Heart left ventricle (tissue), 13 donors: ENCODE measurements at regions not wholly inside any gene's neighbourhood (a gene's known extent, or its start where the extent isn't known, plus 50 kb on each side); places are given as distances from the start of the nearest gene placed in this dataset.

Experiments
- CTCF ChIP-seq, 12 donors: fragments of 200-600 bp; sonication (generic) in 4 of 12; IDR thresholded peaks; one replicate each; pipeline versions ENCODE4 v1.5.0 to v1.8.0; 2018 to 2022; ENCODE audit warnings: antibody characterized with exemption in 12 of 12, mild to moderate bottlenecking in 5 of 12
- POLR2A ChIP-seq, 2 donors: fragments of 450-650 bp; IDR thresholded peaks; one replicate each; pipeline ENCODE4 v1.6.1; 2017; ENCODE audit warnings: antibody characterized with exemption in 2 of 2, mild to moderate bottlenecking in 2 of 2, moderate library complexity in 2 of 2
- donor health status: ischemic (EF 13 %, LVEDD 7.1; RV severe dilation, severe dysfunction).
- donor health status: DM: no; HTN: yes; CAD: no.
- donor health status: DM: no; HTN: no; CAD: no.
- donor health status: ischemic (EF 25% LVEDD 6.9; RV normal size, moderate dysfunction).
- donor health status: ischemic (EF 25% LVEDD 5.7; RV mildly dilated, moderate dysfunction).
- donor health status: ischemic (EF 35%, LVEDD 5.7; RV mildly dilated, moderate dysfunction).
- donor health status: nonischemic (EF 11% LVEDD 7.7; RV severe dilation, severe dysfunction).
- donor health status: DM: yes; HTN: yes; CAD: no.
- donor health status: PGD.
- donor health status: ischemic (EF 29% LVEDD 5.4; RV normal size, mild dysfunction).
- donor health status: nonischemic (EF 23%, LVEDD 6.1; RV moderate dilation, normal function).

GRCh38 chr19:31110336-31110735, 238.9 kb downstream of the TSHZ3 start:
- TF ChIP-seq CTCF (IDR thresholded peaks at IDR 0.05) (peak in 3 of 12 donors; percentile 18 to 31 (median 20)), POLR2A (IDR thresholded peaks at IDR 0.05) (no peak)
